Upper lobe of right lung (tissue), 1 donor: ENCODE measurements at regions not wholly inside any gene's neighbourhood (a gene's known extent, or its start where the extent isn't known, plus 50 kb on each side); places are given as distances from the start of the nearest gene placed in this dataset.

ENCODE experiments used
- ATAC-seq: fragments of 200-7000 bp; cut with Tn5 transposase; one replicate; pipeline ENCODE4 v1.9.1; 2020; ENCODE audit warnings: mild to moderate bottlenecking, moderate library complexity
- DNase-seq: peaks from one replicate; pipeline ENCODE4 v3.0.0-alpha.2; 2020
- H3K27ac ChIP-seq: fragments of 200-600 bp; one replicate; pipeline ENCODE4 v1.8.0; 2022
- H3K27me3 ChIP-seq: fragments of 200-600 bp; one replicate; pipeline ENCODE4 v1.8.0; 2022; ENCODE audit warnings: mild to moderate bottlenecking
- H3K36me3 ChIP-seq: fragments of 200-600 bp; one replicate; pipeline ENCODE4 v1.8.0; 2022
- H3K4me1 ChIP-seq: fragments of 200-600 bp; one replicate; pipeline ENCODE4 v1.8.0; 2022
- H3K4me3 ChIP-seq: fragments of 200-600 bp; one replicate; pipeline ENCODE4 v1.8.0; 2022; ENCODE audit warnings: mild to moderate bottlenecking
- H3K9me3 ChIP-seq: fragments of 200-600 bp; one replicate; pipeline ENCODE4 v1.8.0; 2022
- intact Hi-C: fragments of 100-400 bp; cut with DNase I; formaldehyde crosslinking; loops from one replicate; pipeline ENCODE4 v1.11.0; 2022
- TF ChIP-seq, protein P1 (sequence below): fragments of 200-600 bp; IDR thresholded peaks from one replicate; pipeline ENCODE4 v1.8.0; 2022; ENCODE audit warnings: antibody characterized with exemption
- donor health status: DM: no; HTN: yes; CAD: no; lungs with severe emphysema.

DNA sequence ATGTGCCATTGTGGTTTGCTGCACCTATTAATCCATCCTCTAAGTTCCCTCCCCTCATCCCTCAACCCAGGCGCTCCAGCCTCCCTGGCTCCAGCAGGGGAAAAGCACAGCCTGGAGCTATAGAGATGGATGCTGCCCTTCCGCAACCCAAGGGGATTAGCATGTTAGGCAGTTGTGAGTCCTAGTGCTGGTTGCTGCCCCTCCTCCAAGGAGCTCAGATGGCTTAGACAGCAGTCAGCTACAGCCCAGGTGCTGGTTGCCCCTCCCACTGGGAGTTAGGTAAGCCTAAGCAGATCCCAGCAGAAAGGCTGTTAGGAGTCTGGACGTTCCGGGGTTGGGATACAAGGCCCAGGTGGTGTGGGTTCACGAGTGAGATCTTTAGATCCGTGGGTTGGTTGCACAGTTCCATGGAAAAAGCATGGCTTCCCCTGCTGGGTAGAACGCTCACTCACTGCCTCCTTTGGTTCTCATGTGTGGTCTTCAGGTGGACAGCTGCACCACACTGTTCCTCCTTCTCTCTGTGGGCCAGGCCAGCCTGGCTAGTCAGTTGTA, 446.1 kb downstream of the ZNF804A start:
- no peak overlapping the region for H3K4me3 ChIP-seq
- TF ChIP-seq, protein P1, sequence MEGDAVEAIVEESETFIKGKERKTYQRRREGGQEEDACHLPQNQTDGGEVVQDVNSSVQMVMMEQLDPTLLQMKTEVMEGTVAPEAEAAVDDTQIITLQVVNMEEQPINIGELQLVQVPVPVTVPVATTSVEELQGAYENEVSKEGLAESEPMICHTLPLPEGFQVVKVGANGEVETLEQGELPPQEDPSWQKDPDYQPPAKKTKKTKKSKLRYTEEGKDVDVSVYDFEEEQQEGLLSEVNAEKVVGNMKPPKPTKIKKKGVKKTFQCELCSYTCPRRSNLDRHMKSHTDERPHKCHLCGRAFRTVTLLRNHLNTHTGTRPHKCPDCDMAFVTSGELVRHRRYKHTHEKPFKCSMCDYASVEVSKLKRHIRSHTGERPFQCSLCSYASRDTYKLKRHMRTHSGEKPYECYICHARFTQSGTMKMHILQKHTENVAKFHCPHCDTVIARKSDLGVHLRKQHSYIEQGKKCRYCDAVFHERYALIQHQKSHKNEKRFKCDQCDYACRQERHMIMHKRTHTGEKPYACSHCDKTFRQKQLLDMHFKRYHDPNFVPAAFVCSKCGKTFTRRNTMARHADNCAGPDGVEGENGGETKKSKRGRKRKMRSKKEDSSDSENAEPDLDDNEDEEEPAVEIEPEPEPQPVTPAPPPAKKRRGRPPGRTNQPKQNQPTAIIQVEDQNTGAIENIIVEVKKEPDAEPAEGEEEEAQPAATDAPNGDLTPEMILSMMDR: no peak
- no peak overlapping the region for H3K27ac ChIP-seq
- ATAC-seq (no peak), DNase-seq (peak; percentile 40)
- H3K36me3 ChIP-seq: no peaks in the 10 kb centered on the region
- no peaks in the 10 kb centered on the region for H3K4me1 ChIP-seq
- no peaks in the 10 kb centered on the region for H3K27me3 ChIP-seq
- H3K9me3 ChIP-seq: peaks cover 9% of the 10 kb centered on the region
- intact Hi-C loops: no loop called here

GRCh38 chr2:185050804-185051203, 452.5 kb downstream of the ZNF804A start:
- H3K27ac ChIP-seq: no peak overlapping the region
- TF ChIP-seq, protein P1: no peak
- ATAC-seq (no peak), DNase-seq (no peak)
- no peak overlapping the region for H3K4me3 ChIP-seq
- no peaks in the 10 kb centered on the region for H3K9me3 ChIP-seq
- no peaks in the 10 kb centered on the region for H3K36me3 ChIP-seq
- no peaks in the 10 kb centered on the region for H3K27me3 ChIP-seq
- no peaks in the 10 kb centered on the region for H3K4me1 ChIP-seq
- intact Hi-C loops: no loop called here

DNA sequence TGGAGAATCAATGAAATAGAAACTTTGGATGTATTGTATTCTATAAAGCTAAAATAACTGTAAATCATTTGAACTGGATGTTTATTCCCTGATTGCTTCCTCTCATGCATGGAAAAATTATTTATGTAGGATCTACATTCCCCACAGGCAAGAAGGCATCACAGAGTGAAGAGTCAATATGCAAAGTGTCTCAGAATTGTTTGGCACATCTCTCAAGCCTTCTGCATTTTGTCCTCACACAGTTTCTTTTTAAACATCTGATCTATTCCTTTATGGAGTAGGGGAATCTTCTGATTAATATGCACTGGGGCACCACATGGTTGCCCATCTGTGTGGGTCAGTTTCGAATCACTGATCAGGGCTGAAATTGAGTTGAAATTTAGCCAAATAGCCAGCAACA, 465.4 kb downstream of the ZNF804A start:
- no peak for DNase-seq
- intact Hi-C loops: no loop called here
- Histone ChIP-seq H3K4me1 (no peaks in the 10 kb centered on the region), H3K4me3 (no peak overlapping the region), H3K9me3 (no peaks in the 10 kb centered on the region), H3K27ac (no peak overlapping the region), H3K27me3 (no peaks in the 10 kb centered on the region), H3K36me3 (no peaks in the 10 kb centered on the region)
- TF ChIP-seq, protein P1: no peak
- no peak for ATAC-seq

DNA sequence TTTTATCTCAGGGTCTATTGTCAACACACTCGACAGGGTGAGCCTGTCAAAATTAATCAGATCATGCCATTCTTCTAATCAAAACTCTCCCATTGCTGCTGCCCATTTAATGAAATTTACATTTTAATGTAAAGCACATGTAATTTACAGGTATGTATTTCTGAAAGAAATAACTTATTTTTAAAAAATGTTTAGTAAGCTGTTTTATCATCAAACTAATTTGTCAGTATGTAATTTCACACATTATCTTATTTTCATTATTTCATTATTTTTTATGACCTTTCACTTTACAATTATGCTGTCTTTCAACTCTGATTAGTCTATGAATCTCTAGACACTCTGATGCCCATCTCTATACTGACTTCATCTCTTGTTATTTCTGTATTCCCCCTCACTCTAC, 467.8 kb downstream of the ZNF804A start:
- ATAC-seq (no peak), DNase-seq (no peak)
- intact Hi-C loops: no loop called here
- TF ChIP-seq, protein P1: no peak
- Histone ChIP-seq H3K4me3 (no peak overlapping the region), H3K27me3 (no peaks in the 10 kb centered on the region), H3K27ac (no peak overlapping the region), H3K9me3 (no peaks in the 10 kb centered on the region), H3K4me1 (no peaks in the 10 kb centered on the region), H3K36me3 (no peaks in the 10 kb centered on the region)

DNA sequence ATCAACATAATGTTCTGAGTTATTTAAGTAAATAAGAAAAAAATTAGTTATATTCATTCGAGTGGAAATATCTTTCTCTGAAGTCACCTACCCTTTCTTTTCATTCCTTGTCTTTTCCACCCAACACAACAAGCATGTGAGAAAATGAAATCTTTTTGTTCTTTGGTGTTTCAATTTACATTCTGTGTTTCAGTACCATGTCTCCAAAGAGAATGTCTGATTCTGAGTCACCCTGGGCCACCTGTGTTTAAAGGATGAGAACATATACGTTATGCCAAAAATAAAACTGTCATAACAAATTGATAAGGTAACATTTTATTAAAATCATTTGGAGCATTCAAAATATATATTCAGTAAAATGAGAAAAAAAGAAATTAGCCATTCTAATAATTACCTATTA, 470.8 kb downstream of the ZNF804A start:
- TF ChIP-seq, protein P1: no peak
- Histone ChIP-seq H3K4me3 (no peak overlapping the region), H3K27me3 (no peaks in the 10 kb centered on the region), H3K9me3 (no peaks in the 10 kb centered on the region), H3K4me1 (no peaks in the 10 kb centered on the region), H3K36me3 (no peaks in the 10 kb centered on the region), H3K27ac (no peak overlapping the region)
- intact Hi-C loops: no loop called here
- ATAC-seq (no peak), DNase-seq (no peak)

DNA sequence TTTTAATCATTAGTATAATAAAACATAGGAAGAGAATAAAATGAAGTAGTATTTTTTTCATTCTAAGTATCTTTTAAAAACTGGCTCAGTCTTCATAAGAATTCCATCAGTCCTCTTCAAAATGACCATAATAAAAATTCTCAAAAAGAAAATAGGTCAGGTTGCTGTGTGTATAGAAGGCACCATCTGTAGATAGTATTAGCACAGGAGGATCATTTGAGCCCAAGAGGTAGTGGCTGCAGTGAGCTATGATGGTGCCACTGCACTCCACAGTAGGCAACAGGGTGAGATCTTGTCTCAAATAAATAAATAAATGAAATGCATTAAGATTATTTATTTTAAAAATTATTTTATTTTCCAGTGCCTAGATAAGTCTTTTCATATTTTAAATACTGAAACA, 475.8 kb downstream of the ZNF804A start:
- intact Hi-C loops: no loop called here
- no peak for ATAC-seq
- H3K27me3 ChIP-seq: no peaks in the 10 kb centered on the region
- H3K4me3 ChIP-seq: no peak overlapping the region
- no peak overlapping the region for H3K27ac ChIP-seq
- TF ChIP-seq, protein P1: no peak
- H3K36me3 ChIP-seq: no peaks in the 10 kb centered on the region
- no peaks in the 10 kb centered on the region for H3K9me3 ChIP-seq
- no peak for DNase-seq
- no peaks in the 10 kb centered on the region for H3K4me1 ChIP-seq
